ENCODE measurements at regions not wholly inside any gene's neighbourhood (a gene's known extent, or its start where the extent isn't known, plus 50 kb on each side); places are given as distances from the start of the nearest gene placed in this dataset.

DNA sequence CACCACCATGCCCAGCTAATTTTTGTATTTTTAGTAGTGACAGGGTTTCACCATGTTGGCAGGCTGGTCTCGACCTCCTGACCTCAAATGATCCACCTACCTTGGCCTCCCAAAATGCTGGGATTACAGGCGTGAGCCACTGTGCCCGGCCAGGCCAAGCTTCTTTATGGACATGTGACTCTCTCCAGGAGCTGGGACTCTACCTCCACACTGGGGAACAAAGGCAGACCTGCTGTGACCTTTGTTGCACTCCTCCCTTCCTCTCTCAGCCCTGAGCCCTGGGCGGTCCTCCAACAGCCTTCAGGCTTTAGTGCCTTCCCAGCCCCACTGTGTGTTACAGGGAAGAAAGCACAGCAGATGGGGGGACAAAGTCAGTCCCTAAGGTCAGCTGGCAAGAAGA is 55.0 kb upstream of the DUSP5 start:
- no peak for DNase-seq

DNA sequence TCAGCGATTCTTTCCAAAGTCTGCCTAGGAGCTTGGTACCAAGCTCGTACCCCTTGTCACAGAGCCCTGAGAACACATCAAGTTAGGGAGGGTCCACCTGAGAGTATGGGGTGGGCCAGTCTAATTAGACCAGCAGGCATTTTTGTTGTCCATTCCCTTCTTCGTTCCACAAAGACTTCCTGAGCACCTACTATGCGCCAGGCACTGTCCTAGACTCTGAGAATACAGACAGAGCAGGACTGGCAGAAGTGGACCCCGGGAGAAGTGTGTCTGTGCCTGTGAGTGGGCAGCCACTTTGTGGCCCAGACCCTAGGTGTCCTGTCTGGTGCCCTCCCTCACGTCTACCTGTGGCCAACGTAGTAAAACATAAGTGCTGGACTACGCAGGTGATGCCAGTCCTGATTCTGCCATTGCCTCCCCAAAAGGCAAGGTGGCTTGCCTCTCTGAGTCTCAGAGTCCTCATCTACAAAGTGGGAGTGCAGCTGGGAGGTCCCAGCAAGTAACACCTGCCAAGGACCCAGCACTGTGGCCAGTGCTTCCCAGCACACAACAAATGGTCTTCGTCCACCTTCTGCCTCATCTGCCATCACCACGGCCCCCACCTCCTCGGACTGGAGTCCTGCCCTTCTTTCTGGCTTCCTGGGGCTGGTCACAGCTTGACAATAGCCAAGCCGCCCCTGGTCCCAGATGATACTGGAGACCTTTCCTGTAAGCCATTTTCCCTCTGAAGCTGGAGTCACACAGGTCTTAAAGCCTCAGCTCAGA is 54.3 kb upstream of the DUSP5 start:
- DNase-seq = no peak

DNA sequence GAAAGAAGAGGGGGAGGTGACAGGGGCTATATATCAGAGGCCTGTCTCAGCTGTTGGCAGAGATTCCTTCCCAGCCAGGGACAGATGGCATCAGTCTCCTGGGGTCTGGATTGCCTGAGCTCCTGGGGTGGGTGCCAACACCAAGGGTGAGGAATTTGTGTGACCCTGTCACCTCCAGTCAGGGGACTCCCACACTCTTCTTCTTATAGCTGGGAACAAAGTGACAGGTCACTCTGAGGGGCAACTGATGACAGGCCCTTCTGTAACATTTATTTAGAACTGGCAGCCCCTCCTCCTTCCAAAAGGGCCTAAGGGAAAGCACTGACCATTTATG is 53.7 kb upstream of the DUSP5 start:
- DNase-seq = no peak

DNA sequence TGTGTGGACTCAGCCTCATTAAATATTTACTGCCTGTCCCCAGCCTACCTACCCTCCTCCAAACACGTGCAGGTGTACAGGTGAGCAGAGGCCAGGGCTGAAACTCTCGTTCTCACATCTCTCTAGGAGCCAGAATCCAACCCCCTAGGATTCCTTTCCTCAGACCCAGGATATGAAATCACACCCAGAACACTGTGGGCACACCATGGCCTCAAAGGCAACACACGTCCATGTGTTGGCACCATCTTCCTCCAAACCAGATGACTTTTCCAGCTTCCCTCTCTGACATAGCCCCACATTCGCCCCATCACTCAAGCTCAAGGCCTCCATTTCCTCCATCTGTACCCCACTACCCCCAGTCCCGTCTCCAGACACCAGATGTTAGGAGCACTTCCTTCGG is 51.8 kb upstream of the DUSP5 start:
- DNase-seq = no peak

DNA sequence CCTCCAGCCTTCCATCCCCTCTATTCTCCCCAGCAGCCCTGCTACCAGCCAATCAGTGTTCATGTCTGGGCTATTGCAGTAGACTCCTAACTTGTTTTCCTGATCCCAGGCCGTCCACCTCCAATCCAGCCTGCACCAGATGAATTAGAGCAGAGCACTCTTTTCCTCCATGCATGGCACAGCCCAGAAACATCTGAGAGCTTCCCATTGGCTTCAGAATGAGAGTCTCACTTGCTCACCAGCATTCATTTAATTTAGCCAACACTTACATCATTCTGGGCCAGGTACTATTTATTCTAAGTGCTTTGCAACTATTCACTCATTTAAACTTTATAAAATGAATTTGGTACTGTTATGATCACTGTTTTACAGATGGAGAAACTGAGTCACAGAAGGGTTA is 51.4 kb upstream of the DUSP5 start:
- DNase-seq = no peak

DNA sequence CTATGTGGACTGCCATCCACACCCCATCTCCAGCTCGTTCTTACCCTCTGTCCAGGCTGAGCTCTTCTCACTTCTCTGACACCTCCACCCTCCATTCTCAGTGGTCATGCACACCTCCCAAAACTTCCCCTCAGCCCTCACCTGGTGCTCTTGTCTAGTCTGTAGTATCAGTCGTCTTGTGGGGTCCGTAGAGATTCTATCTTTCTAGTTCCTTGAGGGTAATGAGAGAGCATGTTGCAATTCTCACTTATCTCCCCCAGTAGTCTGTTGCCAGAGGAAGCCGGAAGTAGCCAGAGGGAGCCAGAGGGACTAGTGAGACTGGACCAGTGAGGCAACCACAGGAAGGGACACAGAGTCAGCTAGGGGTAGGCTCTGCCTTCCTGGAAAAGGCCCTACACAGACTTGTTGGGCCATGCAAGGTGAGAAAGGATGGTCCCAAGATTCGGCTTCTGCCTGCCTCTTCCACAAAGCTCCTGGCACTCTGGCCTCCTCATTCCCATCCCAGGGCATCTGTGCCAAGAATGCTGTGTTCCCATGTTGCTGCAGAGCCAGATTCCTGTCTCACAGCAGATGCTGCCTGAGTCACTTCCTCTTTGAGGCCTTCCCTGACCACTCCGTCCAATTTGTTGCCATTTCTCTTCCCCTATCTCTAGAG is 50.6 kb upstream of the DUSP5 start:
- DNase-seq = no peak

DNA sequence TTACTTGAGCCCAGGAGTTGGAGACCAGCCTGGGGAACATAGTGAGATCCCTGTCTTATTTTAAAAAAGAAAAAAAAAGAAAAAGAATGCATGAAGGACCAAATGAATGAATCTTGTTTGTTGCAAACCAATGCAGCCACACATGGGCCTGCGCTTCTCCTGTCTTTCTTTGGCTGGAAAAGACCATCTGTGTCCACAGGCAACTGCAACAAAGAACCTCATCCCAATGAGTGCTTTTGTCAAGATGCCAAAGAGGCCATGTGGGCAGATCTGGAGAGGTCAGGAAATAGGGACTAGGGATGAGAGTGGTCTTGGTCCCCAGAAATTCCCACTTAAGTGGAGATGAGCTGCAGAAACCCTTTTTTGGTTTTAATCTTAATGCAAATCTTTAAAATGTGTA is 49.8 kb upstream of the DUSP5 start:
- no peak for DNase-seq
